VCaP (cell line): ENCODE measurements at regions not wholly inside any gene's neighbourhood (a gene's known extent, or its start where the extent isn't known, plus 50 kb on each side); places are given as distances from the start of the nearest gene placed in this dataset.

Experiments used
- H3K27ac ChIP-seq: fragments of 450-650 bp; 2 replicates; pipeline ENCODE4 v1.5.1; 2017
- CTCF ChIP-seq: fragments of 450-650 bp; conservative IDR thresholded peaks from 2 replicates; pipeline ENCODE4 v1.5.1; 2017; ENCODE audit warnings: mild to moderate bottlenecking, moderate library complexity

- H3K27ac ChIP-seq: no peak overlapping the region
- TF ChIP-seq CTCF: no peak
Measured at GRCh38 chr6:82080767-82081166, 166.8 kb downstream of the IBTK start.

- H3K27ac ChIP-seq: no peak overlapping the region
- no peak for TF ChIP-seq CTCF
Measured at GRCh38 chr6:82078286-82078908, 169.1 kb downstream of the IBTK start.

GRCh38 chr6:82076916-82077315 is 170.6 kb downstream of the IBTK start:
- no peak for TF ChIP-seq CTCF
- no peak overlapping the region for H3K27ac ChIP-seq

GRCh38 chr6:82074556-82074955 is 173.0 kb downstream of the IBTK start:
- H3K27ac ChIP-seq: no peak overlapping the region

GRCh38 chr6:82073484-82073883 is 174.1 kb downstream of the IBTK start:
- H3K27ac ChIP-seq: peak overlapping the region; percentile 53; the same call in 1 of the 2 replicates

More at GRCh38 chr6:82074556-82074955, 173.0 kb downstream of the IBTK start:
- no peak for TF ChIP-seq CTCF

GRCh38 chr6:82072751-82073150 is 174.8 kb downstream of the IBTK start:
- no peak for TF ChIP-seq CTCF
- peak overlapping the region; percentile 53 for H3K27ac ChIP-seq

More at GRCh38 chr6:82073484-82073883, 174.1 kb downstream of the IBTK start:
- TF ChIP-seq CTCF: no peak

- H3K27ac ChIP-seq: peak overlapping the region; percentile 53
- no peak for TF ChIP-seq CTCF
Measured at GRCh38 chr6:82072121-82072521, 175.4 kb downstream of the IBTK start.
